A673 (cell line): ENCODE measurements at regions not wholly inside any gene's neighbourhood (a gene's known extent, or its start where the extent isn't known, plus 50 kb on each side); places are given as distances from the start of the nearest gene placed in this dataset.

Experiments used
- BruUV-seq: library from RNA; stranded (reverse); fragments of 400-500 nt; replicated peaks from 2 replicates; lab custom pipeline; 2021; lab: Mats Ljungman, UMichigan
- CTCF ChIA-PET: fragments of 300-600 bp; sonication (Branson Sonifier 250); formaldehyde crosslinking; loops from one replicate; lab custom pipeline; 2022; ENCODE audit warnings: antibody characterized with exemption; lab: Charles Lee
- POLR2A ChIA-PET: fragments of 300-600 bp; sonication (Branson Sonifier 250); formaldehyde crosslinking; loops from one replicate; lab custom pipeline; 2022; ENCODE audit warnings: antibody characterized with exemption; ENCODE audit not compliant: low non-redundant PET; lab: Charles Lee
- DNase-seq: peaks from one replicate; pipeline ENCODE4 v3.0.0-alpha.2; 2015; ENCODE audit warnings: low spot score
- H3K27ac ChIP-seq: fragments of 200-600 bp; sonication (generic); 2 replicates; pipeline ENCODE4 v1.5.1; 2016; ENCODE audit warnings: mixed run types, low read depth, mild to moderate bottlenecking, mixed read lengths, antibody characterized with exemption, low read length; ENCODE audit not compliant: poor library complexity, severe bottlenecking
- H3K27me3 ChIP-seq: fragments of 200-600 bp; sonication (generic); replicated peaks from 2 replicates; pipeline ENCODE4 v1.6.1; 2017; ENCODE audit warnings: mixed run types, low read depth, mild to moderate bottlenecking, mixed read lengths, antibody characterized with exemption, low read length; ENCODE audit not compliant: insufficient read depth, poor library complexity
- H3K36me3 ChIP-seq: fragments of 200-600 bp; sonication (generic); 2 replicates; pipeline ENCODE4 v1.6.1; 2016; ENCODE audit warnings: mixed run types, mild to moderate bottlenecking, mixed read lengths, antibody characterized with exemption, low read length; ENCODE audit not compliant: insufficient read depth, poor library complexity, severe bottlenecking
- H3K4me1 ChIP-seq: fragments of 200-600 bp; sonication (generic); 2 replicates; pipeline ENCODE4 v1.6.1; 2017; ENCODE audit warnings: mixed run types, mild to moderate bottlenecking, mixed read lengths, antibody characterized with exemption, low read length; ENCODE audit not compliant: insufficient read depth, poor library complexity, severe bottlenecking
- H3K4me3 ChIP-seq: fragments of 200-600 bp; sonication (generic); 2 replicates; pipeline ENCODE4 v1.5.1; 2016; ENCODE audit warnings: low read depth, mixed run types, mild to moderate bottlenecking, mixed read lengths, low read length; ENCODE audit not compliant: poor library complexity, severe bottlenecking
- H3K9me3 ChIP-seq: fragments of 200-600 bp; sonication (generic); 2 replicates; pipeline ENCODE4 v1.6.1; 2016; ENCODE audit warnings: mixed run types, low read depth, mild to moderate bottlenecking, mixed read lengths, antibody characterized with exemption, low read length; ENCODE audit not compliant: poor library complexity, severe bottlenecking
- CTCF ChIP-seq: fragments of 300-800, 200-600 bp; sonication (generic); conservative IDR thresholded peaks from 2 replicates; pipeline ENCODE4 v1.5.1; 2017; ENCODE audit warnings: low read depth, mild to moderate bottlenecking, antibody characterized with exemption, low read length, moderate library complexity, mixed read lengths
- EZH2 ChIP-seq: fragments of 200-600 bp; sonication (generic); IDR thresholded peaks from 2 replicates; pipeline ENCODE4 v1.6.1; 2017; ENCODE audit warnings: borderline replicate concordance, low read depth, mild to moderate bottlenecking, mixed read lengths, antibody characterized with exemption, low read length; ENCODE audit not compliant: poor library complexity, severe bottlenecking
- intact Hi-C: fragments of 100-400 bp; cut with micrococcal nuclease; formaldehyde crosslinking; loops from one replicate; pipeline ENCODE4 v1.10.0; 2022; ENCODE audit not compliant: unreplicated experiment

GRCh38 chr15:25059698-25060471 is 105.1 kb downstream of the SNRPN start:
- Histone ChIP-seq H3K36me3 (peaks cover 40% of the 10 kb centered on the region), H3K27ac (no peak overlapping the region), H3K9me3 (peaks cover 92% of the 10 kb centered on the region), H3K4me3 (no peak overlapping the region), H3K4me1 (no peaks in the 10 kb centered on the region), H3K27me3 (no peaks in the 10 kb centered on the region)
- intact Hi-C loops, result no loop called here
- ChIA-PET POLR2A (no interaction called here), CTCF (no interaction called here)
- TF ChIP-seq EZH2 (no peak), CTCF (no peak)
- no peak for DNase-seq
- no TSS peak for BruUV-seq

GRCh38 chr15:25060472-25060803 is 105.7 kb downstream of the SNRPN start:
- TF ChIP-seq EZH2 (no peak), CTCF (no peak)
- CTCF ChIA-PET, result no interaction called here
- H3K9me3 ChIP-seq, result peaks cover 92% of the 10 kb centered on the region
- H3K27ac ChIP-seq, result no peak overlapping the region
- no TSS peak for BruUV-seq
- no peak overlapping the region for H3K4me3 ChIP-seq
- POLR2A ChIA-PET, result no interaction called here
- intact Hi-C loops, result no loop called here
- peaks cover 44% of the 10 kb centered on the region for H3K36me3 ChIP-seq
- H3K4me1 ChIP-seq, result no peaks in the 10 kb centered on the region
- DNase-seq, result no peak
- no peaks in the 10 kb centered on the region for H3K27me3 ChIP-seq

- ChIA-PET POLR2A (no interaction called here), CTCF (no interaction called here)
- Histone ChIP-seq H3K9me3 (peaks cover 96% of the 10 kb centered on the region), H3K36me3 (peaks cover 44% of the 10 kb centered on the region), H3K27ac (no peak overlapping the region), H3K4me1 (no peaks in the 10 kb centered on the region), H3K4me3 (no peak overlapping the region), H3K27me3 (no peaks in the 10 kb centered on the region)
- no TSS peak for BruUV-seq
- TF ChIP-seq EZH2, result no peak
- no peak for TF ChIP-seq CTCF
- no peak for DNase-seq
- intact Hi-C loops, result no loop called here
Measured at GRCh38 chr15:25060996-25061620, 106.3 kb downstream of the SNRPN start.
